ENCODE measurements at regions not wholly inside any gene's neighbourhood (a gene's known extent, or its start where the extent isn't known, plus 50 kb on each side); places are given as distances from the start of the nearest gene placed in this dataset.

GRCh38 chr4:117010671-117011070 lies 74.7 kb downstream of the TRAM1L1 start:
- TF ChIP-seq CTCF (IDR thresholded peaks at IDR 0.05) (no peak), ZFX (IDR thresholded peaks at IDR 0.05; ENCODE audit: borderline replicate concordance) (no peak)

Data from 22Rv1 (cell line).